Transverse colon (tissue), 4 donors: ENCODE measurements at regions not wholly inside any gene's neighbourhood (a gene's known extent, or its start where the extent isn't known, plus 50 kb on each side); places are given as distances from the start of the nearest gene placed in this dataset.

Experiments
- CTCF ChIP-seq, 5 experiments: fragments of 200-600 bp in 3 of 5; fragments of 450-650 bp in 2 of 5; sonication (generic) in 3 of 5; IDR thresholded peaks; 1 replicate in 2 of 5; 2 replicates in 3 of 5; pipeline ENCODE4 v1.5.1; 2016 to 2017; ENCODE audit warnings: antibody characterized with exemption in 5 of 5, inconsistent platforms in 3 of 5, mild to moderate bottlenecking in 2 of 5, moderate library complexity in 1 of 5
- EP300 ChIP-seq: sonication (generic); formaldehyde crosslinking; IDR thresholded peaks from one replicate; pipeline ENCODE4 v1.6.1; 2017; ENCODE audit warnings: antibody characterized with exemption, low read depth
- POLR2A ChIP-seq: fragments of 450-650 bp; IDR thresholded peaks from one replicate; pipeline ENCODE4 v1.6.1; 2016; ENCODE audit warnings: antibody characterized with exemption, mild to moderate bottlenecking, moderate library complexity
- POLR2AphosphoS5 ChIP-seq, 3 donors: sonication (generic); formaldehyde crosslinking; IDR thresholded peaks; one replicate each; pipeline ENCODE4 v1.6.1; 2016; ENCODE audit warnings: antibody characterized with exemption in 3 of 3

DNA sequence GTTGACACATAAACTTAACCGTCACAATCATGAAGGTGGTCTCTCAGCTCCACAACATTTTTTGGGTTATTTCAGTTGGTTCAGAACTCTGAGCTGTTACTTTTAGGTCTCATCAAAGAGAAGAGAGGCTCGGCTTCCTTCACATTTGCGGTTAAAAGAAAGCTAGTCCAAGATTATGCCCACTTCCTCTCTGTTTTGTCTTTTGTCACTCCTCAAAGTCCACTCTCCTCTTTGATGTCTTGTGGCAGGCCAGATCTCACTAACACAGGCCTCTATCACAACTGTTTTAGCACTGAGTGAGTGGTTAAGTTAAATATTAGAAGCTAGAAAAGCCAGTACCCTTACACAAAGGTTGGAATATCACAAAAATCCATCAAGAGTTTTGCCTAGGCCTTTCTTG is 195.7 kb downstream of the FCRL5 start:
- TF ChIP-seq CTCF (IDR thresholded peaks at IDR 0.05) (no peak), POLR2AphosphoS5 (IDR thresholded peaks at IDR 0.05) (no peak), POLR2A (no peak), EP300 (no peak)
